Head of caudate nucleus (tissue), 42 donors: ENCODE measurements at regions not wholly inside any gene's neighbourhood (a gene's known extent, or its start where the extent isn't known, plus 50 kb on each side); places are given as distances from the start of the nearest gene placed in this dataset.

Experiments used
- DNase-seq, 42 donors: peaks; one replicate each; pipeline versions ENCODE4 v3.0.0 to v3.0.0-alpha.2; 2020 to 2021; ENCODE audit warnings: mixed read lengths in 7 of 42
- intact Hi-C: fragments of 100-400 bp; cut with DNase I; formaldehyde crosslinking; loops from one replicate; pipeline ENCODE4 v1.15.0; 2022

DNA sequence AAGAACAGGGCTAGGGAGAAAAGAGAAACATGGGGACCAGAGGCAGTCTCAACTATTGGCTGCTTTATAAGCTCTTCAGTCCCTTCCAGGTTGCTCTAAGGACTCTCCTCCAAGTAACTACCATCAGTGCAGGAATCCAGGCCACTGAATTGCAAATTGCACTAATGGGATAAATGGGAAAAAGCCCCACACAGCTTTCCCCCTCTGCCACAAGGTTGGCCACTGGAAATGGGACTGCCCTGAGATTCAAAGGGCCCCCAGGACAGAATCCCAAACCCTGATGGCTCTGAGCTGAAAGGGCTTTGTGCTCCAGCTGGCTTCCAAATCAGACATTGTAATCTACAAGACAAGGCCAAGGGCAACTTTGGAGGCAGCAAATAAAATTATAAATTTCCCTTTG lies 633.2 kb downstream of the ACTR3B start:
- DNase-seq = peak in 1 of 42 donors; percentile 4
- intact Hi-C loops = no loop called here

GRCh38 chr7:153393666-153394065 lies 634.1 kb downstream of the ACTR3B start:
- intact Hi-C loops = no loop called here
- no peak for DNase-seq

- peak in 1 of 42 donors; percentile 4 for DNase-seq
- intact Hi-C loops = no loop called here
Observed at GRCh38 chr7:153396475-153396874, 636.9 kb downstream of the ACTR3B start.

DNA sequence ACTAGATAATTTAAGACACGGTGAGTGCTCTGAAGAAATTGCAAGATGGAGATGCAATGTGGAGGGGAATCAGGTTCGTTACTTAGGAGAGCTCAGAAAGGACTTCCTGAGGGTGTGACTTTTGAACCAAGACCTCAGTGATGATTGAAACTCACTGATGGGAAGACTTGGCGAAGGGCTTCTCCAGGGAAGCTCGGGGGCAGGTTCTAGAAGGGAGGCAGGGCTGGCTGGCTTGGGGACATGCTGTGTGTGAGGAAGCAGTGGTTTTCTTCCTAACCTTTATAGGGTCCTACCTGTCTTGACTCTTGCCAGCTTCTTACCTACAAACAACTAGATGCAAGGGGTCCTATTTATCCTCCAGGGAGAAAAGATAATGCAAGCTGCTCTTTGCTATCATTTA lies 637.9 kb downstream of the ACTR3B start:
- DNase-seq = peak in 1 of 42 donors; percentile 3
- intact Hi-C loops = no loop called here

GRCh38 chr7:153397906-153398305 lies 638.4 kb downstream of the ACTR3B start:
- intact Hi-C loops = no loop called here
- DNase-seq = peak in 1 of 42 donors; percentile 33

DNA sequence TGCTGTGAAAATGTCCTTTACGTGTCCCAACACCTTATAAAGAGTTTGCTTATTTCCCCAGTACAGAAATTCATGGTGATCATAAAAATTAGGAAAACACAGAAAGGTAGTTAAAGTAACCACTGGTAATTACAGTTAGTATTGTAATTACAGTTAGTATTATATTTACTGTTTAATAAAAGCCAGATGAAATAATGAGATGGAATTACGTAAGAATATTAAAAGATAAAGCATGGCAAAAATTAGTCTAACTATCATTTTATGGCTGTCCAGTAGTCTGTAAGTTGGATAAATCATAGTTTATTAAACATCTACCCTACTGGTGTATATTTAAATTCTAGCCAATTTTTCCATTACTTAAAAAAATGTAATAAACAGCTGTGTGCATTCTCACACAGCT lies 638.8 kb downstream of the ACTR3B start:
- no peak for DNase-seq
- intact Hi-C loops = no loop called here

DNA sequence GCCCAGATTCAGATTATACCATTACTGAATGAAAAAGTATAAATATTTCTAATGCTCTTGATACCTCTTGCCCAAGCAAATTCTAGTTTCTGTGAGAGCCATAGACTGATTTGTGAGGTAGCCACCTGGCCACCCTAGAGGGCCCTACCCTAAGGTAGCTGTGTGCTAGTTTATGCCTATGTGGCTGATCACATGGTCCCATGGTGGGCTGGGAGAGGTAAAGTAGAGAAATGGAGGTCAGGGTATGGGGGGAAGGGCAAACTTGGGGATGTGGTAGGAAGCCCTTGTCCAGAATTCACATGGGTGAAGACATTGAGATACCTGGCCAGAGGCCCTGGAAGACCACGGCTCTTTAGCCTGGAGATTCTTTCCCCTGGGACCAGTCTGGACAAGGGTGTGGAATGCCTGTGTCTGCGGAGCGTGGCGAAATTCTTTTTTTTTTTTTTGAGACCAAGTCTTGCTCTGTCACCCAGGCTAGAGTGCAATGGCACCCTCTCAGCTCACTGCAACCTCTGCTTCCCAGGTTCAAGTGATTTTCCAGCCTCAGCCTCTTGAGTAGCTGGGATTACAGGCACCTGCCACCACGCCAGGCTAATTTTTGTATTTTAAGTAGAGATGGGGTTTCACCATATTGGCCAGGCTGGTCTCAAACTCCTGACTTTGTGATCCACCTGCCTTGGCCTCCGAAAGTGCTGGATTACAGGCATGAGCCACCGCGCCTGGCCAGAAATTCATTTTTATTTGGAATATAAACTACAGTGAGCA lies 639.4 kb downstream of the ACTR3B start:
- intact Hi-C loops = no loop called here
- DNase-seq = no peak

DNA sequence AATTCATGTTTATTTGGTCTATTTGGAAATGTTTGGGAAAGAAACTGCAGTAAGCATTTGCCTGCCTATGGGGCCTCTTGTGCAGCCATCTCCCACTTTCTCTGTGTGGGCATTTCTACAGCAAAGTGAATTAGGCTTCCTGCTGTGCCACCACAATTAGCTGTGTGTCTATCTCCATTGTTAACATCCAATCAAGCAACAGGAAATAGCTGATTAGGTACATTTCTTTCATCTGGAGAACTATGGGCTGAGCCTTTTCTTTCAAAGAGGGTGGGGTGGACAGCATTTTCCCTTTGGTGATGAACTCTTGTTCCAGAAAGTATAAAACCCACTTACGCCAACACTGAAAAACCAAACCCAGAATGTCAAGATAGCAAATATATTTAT lies 640.0 kb downstream of the ACTR3B start:
- no peak for DNase-seq
- intact Hi-C loops = no loop called here

DNA sequence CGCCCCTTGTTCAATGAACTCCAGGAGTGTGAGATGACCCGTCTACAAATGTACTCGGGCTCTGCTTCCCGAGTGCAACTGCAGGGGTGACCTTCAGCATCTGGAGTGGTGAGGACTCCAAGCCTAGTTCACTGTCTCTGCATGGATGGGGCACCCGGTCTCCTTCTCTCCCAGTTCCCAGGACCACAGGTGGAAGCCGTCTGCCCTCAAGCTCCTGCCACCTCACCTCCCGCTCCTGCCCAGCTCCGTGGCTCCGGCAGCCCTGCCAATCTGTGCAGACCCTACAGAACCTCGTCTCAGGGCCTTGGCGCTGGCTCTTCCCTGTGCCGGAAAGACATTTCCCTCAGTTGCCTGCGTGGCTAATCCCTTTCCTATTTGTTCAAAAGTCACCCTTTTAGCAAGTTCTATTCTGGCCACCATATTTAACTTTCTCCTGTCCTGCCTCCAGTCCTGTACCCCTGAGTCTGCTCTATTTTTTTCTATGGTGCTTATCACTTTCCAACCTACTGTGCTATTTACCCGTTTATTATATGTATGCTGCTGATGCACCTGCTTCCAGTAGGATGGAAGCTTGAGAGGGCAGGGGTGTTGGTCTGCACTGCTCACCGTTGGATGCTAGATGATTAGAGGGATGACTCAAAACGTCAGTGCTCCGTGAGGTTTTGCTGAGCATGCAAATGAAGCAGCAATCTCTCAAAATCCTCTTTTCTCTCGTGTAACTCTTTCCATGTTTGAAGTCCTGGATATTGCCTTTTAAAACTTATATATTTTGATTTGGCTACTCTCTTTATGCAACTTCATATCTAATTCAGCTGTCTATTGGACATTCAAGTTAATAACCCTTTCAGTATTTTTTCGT lies 641.4 kb downstream of the ACTR3B start:
- DNase-seq = no peak
- intact Hi-C loops = no loop called here

GRCh38 chr7:153401795-153402720 lies 642.5 kb downstream of the ACTR3B start:
- peak; percentile 16 to 87 (median 64) for DNase-seq
- intact Hi-C loops = no loop called here

DNA sequence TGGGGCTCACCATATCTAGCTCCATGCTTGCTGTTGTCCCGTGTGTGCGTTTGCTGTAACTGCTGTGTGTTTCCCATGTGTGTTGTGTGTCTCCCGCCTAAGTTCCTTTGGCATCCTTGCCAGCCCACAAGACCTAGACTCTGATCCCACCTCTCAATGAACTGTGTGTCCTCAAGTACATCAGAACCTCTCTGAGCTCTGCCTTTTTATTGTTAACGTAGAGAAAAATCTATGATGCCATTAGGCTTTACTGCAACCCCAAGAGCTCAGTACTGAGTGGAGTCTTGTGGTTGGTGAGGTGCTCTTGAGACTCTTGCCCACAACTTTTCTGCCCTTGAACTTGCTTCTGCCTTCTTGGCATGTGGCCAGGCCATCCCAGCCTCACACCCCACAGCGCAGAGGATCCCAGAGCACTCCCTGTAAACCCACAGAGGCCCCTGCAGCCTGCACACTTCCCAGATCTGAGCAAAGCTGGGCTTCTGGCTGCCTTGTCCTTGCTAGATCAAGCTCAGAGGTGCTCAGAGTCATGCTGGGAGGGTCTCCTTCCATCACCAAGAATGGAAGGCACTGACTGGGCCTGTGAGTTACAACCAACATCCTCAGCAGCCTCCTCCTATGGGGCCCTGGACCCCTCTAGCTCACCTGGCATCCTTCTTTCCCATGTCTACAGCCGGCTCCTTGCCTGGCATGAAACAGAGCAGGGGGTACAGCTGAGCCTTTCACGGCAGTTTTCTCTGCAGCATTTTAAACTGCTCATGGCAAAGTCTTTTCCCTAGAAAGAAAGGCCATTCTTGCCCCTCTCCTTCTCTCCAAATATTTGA lies 643.4 kb downstream of the ACTR3B start:
- intact Hi-C loops = no loop called here
- no peak for DNase-seq

GRCh38 chr7:153404124-153404523 lies 644.6 kb downstream of the ACTR3B start:
- no peak for DNase-seq
- intact Hi-C loops = no loop called here

- DNase-seq = no peak
Observed at GRCh38 chr7:153404781-153405279, 645.3 kb downstream of the ACTR3B start.

DNA sequence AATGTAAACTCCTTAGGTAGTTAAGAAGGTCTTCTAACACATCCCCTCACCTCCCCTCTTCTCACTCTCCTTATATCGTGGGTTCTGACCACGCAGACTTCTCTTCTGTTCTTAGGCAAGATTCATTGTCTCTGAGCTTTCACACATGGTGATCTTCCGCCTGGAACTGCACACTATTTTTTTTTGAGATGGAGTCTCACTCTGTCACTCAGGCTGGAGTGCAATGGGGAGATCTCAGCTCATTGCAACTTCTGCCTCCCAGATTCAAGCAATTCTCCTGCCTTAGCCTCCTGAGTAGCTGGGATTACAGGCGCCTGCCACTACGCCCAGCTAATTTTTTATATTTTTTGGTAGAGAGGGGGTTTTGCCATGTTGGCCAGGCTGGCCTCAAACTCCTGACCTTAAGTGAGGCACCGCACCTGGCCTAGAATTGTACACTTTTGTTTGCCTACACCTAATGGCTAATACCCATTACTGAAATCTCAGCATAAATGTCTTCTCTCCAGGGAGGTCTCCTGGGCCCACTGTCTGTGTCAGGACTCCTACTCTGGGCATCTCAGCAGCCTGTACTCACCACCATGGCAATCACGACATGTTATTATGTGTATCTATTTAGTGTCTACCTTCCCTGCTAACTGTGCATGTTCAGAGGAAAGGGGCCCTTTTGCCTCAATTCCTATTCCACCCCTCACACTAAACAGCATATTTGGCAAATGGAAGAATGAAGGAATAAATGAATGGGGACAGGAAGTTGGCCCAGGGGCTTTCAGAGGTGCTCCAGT lies 646.3 kb upstream of the DPP6 start:
- DNase-seq = no peak
- intact Hi-C loops = no loop called here

More at GRCh38 chr7:153404781-153405279, 645.3 kb downstream of the ACTR3B start:
- intact Hi-C loops = no loop called here

- intact Hi-C loops = no loop called here
- DNase-seq = no peak
Observed at GRCh38 chr7:153406486-153406872, 645.7 kb upstream of the DPP6 start.

DNA sequence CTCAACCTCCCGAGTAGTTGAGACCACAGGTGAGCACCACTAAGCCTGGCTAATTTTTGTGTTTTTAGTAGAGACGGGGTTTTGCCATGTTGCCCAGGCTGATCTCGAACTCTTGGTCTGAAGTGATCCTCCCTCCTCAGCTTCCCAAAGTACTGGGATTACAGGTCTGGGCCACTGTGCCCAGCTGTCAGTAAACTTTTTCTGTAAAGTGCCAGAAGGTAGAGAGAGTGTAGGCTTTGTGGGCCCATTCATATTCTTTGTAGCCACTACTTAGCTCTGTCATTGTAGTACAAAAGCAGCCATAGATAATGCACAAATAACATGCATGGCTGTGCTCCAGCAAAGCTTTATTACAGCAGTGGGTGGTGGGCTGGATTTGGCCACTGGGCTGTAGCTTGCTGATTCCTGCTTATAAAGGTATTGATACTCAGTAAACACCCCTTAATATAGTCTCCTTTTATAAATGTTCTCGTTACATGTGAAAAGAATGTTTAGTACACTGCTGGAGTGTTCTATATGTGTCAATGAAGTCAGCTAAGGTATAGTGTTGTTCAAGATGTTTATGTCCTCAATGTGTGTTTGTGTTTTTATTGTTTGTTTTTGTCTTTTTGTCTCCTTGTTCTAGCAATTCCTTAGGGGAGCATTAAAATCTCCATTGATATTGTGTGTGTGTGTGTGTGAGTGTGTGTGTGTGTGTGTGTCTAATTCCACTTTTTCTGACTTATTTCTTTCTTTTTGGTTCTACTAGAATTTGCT lies 644.7 kb upstream of the DPP6 start:
- intact Hi-C loops = no loop called here
- DNase-seq = no peak
